ENCODE measurements at regions not wholly inside any gene's neighbourhood (a gene's known extent, or its start where the extent isn't known, plus 50 kb on each side); places are given as distances from the start of the nearest gene placed in this dataset.

DNA sequence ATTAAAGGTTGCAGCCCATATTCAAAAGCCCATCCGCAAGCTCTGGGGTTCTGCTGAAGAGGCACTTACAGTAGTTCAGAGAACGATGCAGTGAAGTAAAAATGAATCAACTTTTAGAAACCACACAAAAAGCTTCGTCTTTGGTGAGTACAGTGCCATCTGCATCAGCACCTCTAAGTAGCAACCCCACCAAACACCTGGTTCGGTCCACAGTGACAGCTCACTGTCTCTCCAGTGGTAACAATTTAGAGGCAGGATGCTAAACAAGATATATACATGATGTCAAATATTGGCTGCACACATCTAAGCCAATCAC, 275.4 kb upstream of the TCF4 start:
- H3K27me3 ChIP-seq, result no peaks in the 10 kb centered on the region
- no peak for DNase-seq
- peaks cover 0 to 6% (median 0%) of the 10 kb centered on the region in 3 donors for H3K4me1 ChIP-seq
- FAIRE-seq, result no peak
- no peaks in the 10 kb centered on the region for H3K9me3 ChIP-seq
- intact Hi-C loops (cut with DNase I), result no loop called here
- no peak overlapping the region for H3K4me3 ChIP-seq
- ATAC-seq, result no peak
- no peaks in the 10 kb centered on the region for H3K36me3 ChIP-seq
- no peak overlapping the region for H3K27ac ChIP-seq
- 89 to 93% methylated on average over 4 of the region's 4 CpGs for WGBS, 2 donors
- TF ChIP-seq, protein P1, sequence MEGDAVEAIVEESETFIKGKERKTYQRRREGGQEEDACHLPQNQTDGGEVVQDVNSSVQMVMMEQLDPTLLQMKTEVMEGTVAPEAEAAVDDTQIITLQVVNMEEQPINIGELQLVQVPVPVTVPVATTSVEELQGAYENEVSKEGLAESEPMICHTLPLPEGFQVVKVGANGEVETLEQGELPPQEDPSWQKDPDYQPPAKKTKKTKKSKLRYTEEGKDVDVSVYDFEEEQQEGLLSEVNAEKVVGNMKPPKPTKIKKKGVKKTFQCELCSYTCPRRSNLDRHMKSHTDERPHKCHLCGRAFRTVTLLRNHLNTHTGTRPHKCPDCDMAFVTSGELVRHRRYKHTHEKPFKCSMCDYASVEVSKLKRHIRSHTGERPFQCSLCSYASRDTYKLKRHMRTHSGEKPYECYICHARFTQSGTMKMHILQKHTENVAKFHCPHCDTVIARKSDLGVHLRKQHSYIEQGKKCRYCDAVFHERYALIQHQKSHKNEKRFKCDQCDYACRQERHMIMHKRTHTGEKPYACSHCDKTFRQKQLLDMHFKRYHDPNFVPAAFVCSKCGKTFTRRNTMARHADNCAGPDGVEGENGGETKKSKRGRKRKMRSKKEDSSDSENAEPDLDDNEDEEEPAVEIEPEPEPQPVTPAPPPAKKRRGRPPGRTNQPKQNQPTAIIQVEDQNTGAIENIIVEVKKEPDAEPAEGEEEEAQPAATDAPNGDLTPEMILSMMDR (IDR thresholded peaks at IDR 0.05), result no peak

DNA sequence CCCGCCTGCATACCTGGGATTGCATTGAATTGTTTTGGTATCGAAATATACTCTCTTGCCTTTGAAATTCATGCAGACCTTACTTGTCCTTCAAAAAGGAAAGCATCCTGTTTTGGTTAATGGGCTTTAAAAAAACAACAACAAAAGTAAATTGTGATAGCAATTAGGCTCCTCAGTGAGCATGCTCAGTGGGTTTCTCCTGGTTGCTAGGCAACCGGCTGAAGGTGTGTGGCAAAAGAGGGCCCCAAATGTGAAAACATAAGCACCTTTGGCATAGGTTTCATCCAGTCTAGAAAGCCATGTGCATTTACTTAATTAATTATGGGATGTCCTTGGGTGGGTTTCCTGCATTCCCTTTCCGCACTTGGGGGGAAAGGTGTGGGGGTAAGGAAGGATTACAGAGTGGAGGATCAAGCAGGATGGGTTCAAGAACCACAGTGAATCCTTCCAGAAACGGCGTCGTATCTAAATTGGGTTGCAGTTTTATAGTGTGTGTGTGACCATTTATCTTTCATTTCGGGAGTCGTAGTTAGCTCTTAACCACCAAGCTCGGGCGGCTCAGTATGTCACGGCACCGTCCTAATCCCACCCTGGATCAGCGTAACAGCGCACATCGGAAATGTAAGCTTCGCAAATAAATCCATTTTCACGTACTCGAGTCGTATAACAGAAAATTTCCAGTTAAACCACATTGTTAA, 274.9 kb upstream of the TCF4 start:
- H3K9me3 ChIP-seq, result no peaks in the 10 kb centered on the region
- ATAC-seq (no peak), DNase-seq (no peak), FAIRE-seq (no peak)
- H3K4me1 ChIP-seq, result peaks cover 0 to 6% (median 0%) of the 10 kb centered on the region in 3 donors
- H3K36me3 ChIP-seq, result no peaks in the 10 kb centered on the region
- H3K27ac ChIP-seq, result no peak overlapping the region
- no peaks in the 10 kb centered on the region for H3K27me3 ChIP-seq
- intact Hi-C loops (cut with DNase I), result no loop called here
- WGBS, 2 donors, result 96 to 97% methylated on average over 20 of the region's 20 CpGs
- H3K4me3 ChIP-seq, result no peak overlapping the region
- TF ChIP-seq, protein P1 (IDR thresholded peaks at IDR 0.05), result no peak

- Histone ChIP-seq H3K36me3 (no peaks in the 10 kb centered on the region), H3K4me3 (no peak overlapping the region), H3K27ac (no peak overlapping the region), H3K9me3 (no peaks in the 10 kb centered on the region), H3K4me1 (peaks cover 0 to 6% (median 0%) of the 10 kb centered on the region in 3 donors), H3K27me3 (no peaks in the 10 kb centered on the region)
- intact Hi-C loops (cut with DNase I), result no loop called here
- ATAC-seq (peak in 2 of 4 donors; percentile 51 to 53), FAIRE-seq (no peak), DNase-seq (no peak)
- 58 to 71% methylated on average over 6 of the region's 6 CpGs for WGBS, 2 donors
- TF ChIP-seq, protein P1 (IDR thresholded peaks at IDR 0.05), result no peak
Observed at GRCh38 chr18:55861266-55861665, 273.3 kb upstream of the TCF4 start.

GRCh38 chr18:55858661-55859515, 270.9 kb upstream of the TCF4 start:
- DNase-seq, result no peak
- Histone ChIP-seq H3K4me1 (no peaks in the 10 kb centered on the region), H3K36me3 (no peaks in the 10 kb centered on the region), H3K27me3 (no peaks in the 10 kb centered on the region), H3K27ac (no peak overlapping the region), H3K4me3 (no peak overlapping the region), H3K9me3 (no peaks in the 10 kb centered on the region)
- TF ChIP-seq, protein P1 (IDR thresholded peaks at IDR 0.05), result no peak
- 69 to 75% methylated on average over 17 of the region's 17 CpGs for WGBS, 2 donors
- intact Hi-C loops (cut with DNase I), result no loop called here
- no peak for FAIRE-seq
- no peak for ATAC-seq

- intact Hi-C loops (cut with DNase I), result no loop called here
- WGBS, 2 donors, result 80 to 83% methylated on average over 7 of the region's 7 CpGs
- H3K36me3 ChIP-seq, result no peaks in the 10 kb centered on the region
- DNase-seq (no peak), ATAC-seq (no peak), FAIRE-seq (no peak)
- no peak overlapping the region for H3K27ac ChIP-seq
- H3K4me1 ChIP-seq, result no peaks in the 10 kb centered on the region
- no peaks in the 10 kb centered on the region for H3K9me3 ChIP-seq
- TF ChIP-seq, protein P1 (IDR thresholded peaks at IDR 0.05), result no peak
- no peak overlapping the region for H3K4me3 ChIP-seq
- no peaks in the 10 kb centered on the region for H3K27me3 ChIP-seq
Observed at GRCh38 chr18:55857956-55858355, 270.0 kb upstream of the TCF4 start.

All from pancreas (tissue), 10 donors.